ENCODE measurements at regions not wholly inside any gene's neighbourhood (a gene's known extent, or its start where the extent isn't known, plus 50 kb on each side); places are given as distances from the start of the nearest gene placed in this dataset.
"Not testable (repeated sequence)": the region's sequence is repeated elsewhere in the genome, so short reads cannot be mapped to it uniquely, and the experiment has no call there.

DNA sequence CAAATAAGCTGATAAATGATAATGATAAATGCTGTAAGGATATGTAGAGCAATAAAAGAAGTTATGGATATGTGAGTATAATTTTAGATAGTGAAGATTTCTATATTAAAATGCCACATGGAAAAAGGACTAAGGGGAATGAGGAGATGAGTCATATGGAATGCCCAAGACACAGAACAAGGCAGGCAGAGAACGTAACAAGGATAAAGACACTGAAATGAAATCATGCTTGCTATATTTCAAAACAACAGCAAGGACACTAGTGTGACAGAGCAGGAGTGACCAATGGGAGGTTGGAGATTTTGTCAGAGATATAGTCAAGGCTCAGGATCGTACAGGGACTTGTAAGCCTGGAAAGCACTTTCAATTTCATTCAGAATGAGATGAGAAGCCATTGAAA lies 621.5 kb upstream of the SEMA6D start:
- no peak for ATAC-seq (replicated peaks in 6 of 8)
- in situ Hi-C loops (cut with MboI; ENCODE audit: low pct_unique_long_range_greater_than_20kb in 2 of 9, low sequenced_read_pairs in 9 of 9, unreplicated experiment in 9 of 9), result no loop called here
- Histone ChIP-seq H3K4me3 (no peak overlapping the region), H3K4me1 (replicated peaks in 1 of 2) (no peaks in the 10 kb centered on the region), H3K27ac (no peak overlapping the region)
- 0 to 93% (median 67%) methylated on average over 1 to 2 of the region's 2 CpGs; no CpG with 5 or more reads in 1 of the 10 experiments for WGBS, 10 experiments

DNA sequence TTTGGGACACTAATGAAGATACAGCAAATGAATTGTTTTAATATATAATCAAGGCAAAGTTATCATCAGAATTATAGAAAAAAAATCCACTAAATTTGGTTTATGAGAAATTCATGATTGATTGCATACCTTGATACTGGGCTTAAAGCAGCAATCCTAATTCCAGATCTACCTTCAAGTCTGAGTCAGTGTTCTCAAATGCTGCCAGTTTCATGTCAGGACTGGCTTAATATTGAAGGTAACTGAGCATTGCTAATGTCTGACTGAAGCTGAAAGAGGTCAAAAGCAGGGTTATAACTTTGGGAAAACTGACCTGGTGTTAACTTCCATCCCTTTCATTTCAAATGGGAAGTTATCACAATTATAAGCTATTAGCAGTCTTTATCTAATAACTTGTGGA lies 618.8 kb upstream of the SEMA6D start:
- H3K4me1 ChIP-seq (replicated peaks in 1 of 2); in situ Hi-C loops (cut with MboI; ENCODE audit: low pct_unique_long_range_greater_than_20kb in 2 of 9, low sequenced_read_pairs in 9 of 9, unreplicated experiment in 9 of 9); H3K27ac ChIP-seq; ATAC-seq (replicated peaks in 6 of 8); H3K4me3 ChIP-seq: not testable (repeated sequence)

DNA sequence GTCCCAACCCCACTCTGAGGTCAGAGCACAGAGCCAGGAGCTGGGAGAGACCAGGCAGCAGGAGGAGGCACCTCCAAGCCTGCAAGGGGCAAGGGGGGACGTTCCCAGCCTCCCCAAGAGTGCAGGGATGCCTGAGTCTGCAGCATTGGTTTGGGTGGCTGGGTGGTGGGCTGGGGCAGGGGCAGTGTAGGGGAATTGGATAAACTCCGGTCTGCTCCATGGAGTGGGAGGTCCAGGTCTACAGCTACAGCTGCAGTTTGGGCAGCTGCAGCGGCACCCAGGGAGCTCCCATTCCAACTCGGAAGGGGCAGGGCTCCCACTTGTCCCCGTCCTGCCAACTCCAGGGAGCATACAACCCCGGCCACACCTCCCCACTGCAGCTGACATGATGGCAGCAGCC lies 617.5 kb upstream of the SEMA6D start:
- in situ Hi-C loops (cut with MboI; ENCODE audit: low pct_unique_long_range_greater_than_20kb in 2 of 9, low sequenced_read_pairs in 9 of 9, unreplicated experiment in 9 of 9); H3K4me3 ChIP-seq; H3K27ac ChIP-seq; ATAC-seq (replicated peaks in 6 of 8); H3K4me1 ChIP-seq (replicated peaks in 1 of 2): not testable (repeated sequence)
- WGBS, 10 experiments, result 100% methylated on average over 1 of the region's 6 CpGs; no CpG with 5 or more reads in 9 of the 10 experiments

DNA sequence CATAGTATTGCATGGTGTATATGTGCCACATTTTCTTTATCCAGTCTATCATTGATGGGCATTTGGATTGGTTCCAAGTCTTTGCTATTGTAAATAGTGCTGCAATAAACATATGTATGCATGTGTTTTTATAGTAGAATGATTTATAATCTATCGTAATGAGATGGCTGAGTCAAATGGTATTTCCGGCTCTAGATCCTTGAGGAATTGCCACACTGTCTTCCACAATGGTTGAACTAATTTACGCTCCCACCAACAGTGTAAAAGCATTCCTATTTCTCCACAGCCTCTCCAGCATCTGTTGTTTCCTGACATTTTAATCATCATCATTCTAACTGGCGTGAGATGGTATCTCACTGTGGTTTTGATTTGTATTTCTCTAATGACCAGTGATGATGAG lies 608.5 kb upstream of the SEMA6D start:
- H3K4me3 ChIP-seq; ATAC-seq (replicated peaks in 6 of 8); H3K4me1 ChIP-seq (replicated peaks in 1 of 2); H3K27ac ChIP-seq; in situ Hi-C loops (cut with MboI; ENCODE audit: low pct_unique_long_range_greater_than_20kb in 2 of 9, low sequenced_read_pairs in 9 of 9, unreplicated experiment in 9 of 9): not testable (repeated sequence)
- WGBS, 10 experiments, result 36 to 100% (median 61%) methylated on average over 1 to 4 of the region's 4 CpGs; no CpG with 5 or more reads in 5 of the 10 experiments

DNA sequence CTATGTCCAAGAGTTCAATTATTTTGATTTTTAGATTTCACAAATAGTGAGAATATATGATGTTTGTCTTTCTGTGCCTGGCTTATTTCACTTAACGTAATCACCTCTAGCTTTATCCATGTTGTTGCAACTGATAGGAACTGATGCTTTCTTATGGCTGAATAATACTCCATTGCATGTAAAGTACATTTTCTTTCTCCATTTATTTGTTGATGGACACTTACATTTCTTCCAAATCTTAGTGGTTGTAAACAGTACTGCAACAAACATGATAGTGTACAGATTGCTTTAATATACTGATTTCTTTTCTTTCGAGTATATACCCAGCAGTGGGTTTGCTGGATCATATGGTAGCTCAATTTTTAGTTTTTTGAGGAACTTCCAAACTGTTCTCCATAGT lies 600.6 kb upstream of the SEMA6D start:
- in situ Hi-C loops (cut with MboI; ENCODE audit: low pct_unique_long_range_greater_than_20kb in 2 of 9, low sequenced_read_pairs in 9 of 9, unreplicated experiment in 9 of 9), result no loop called here

DNA sequence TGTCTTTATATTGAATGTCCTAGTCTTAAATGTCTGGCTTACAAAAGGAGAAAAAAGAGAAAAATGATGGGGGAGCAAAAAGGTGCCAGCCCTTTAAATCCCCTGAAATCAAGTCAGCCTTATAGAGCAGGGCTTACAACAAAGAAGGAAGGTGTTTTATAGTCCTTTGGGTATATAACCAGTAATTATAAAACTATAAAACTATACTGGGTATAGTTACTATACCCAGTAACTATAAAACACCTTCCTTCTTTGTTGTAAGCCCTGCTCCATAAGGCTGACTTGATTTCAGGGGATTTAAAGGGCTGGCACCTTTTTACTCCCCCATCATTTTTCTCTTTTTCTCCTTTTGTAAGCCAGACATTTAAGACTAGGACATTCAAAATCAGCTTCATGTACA lies 598.0 kb upstream of the SEMA6D start:
- in situ Hi-C loops (cut with MboI; ENCODE audit: low pct_unique_long_range_greater_than_20kb in 2 of 9, low sequenced_read_pairs in 9 of 9, unreplicated experiment in 9 of 9), result no loop called here
- no peak overlapping the region for H3K4me3 ChIP-seq
- H3K27ac ChIP-seq, result no peak overlapping the region
- no peak for ATAC-seq (replicated peaks in 6 of 8)
- H3K4me1 ChIP-seq (replicated peaks in 1 of 2), result peaks cover 0 to 3% of the 10 kb centered on the region in 2 donors

More for the DNA sequence above, 600.6 kb upstream of the SEMA6D start:
- ATAC-seq (replicated peaks in 6 of 8), result no peak
- Histone ChIP-seq H3K4me3 (no peak overlapping the region), H3K4me1 (replicated peaks in 1 of 2) (peaks cover 0 to 3% of the 10 kb centered on the region in 2 donors), H3K27ac (no peak overlapping the region)
- 15 to 100% (median 94%) methylated on average over 1 to 2 of the region's 2 CpGs for WGBS, 10 experiments

DNA sequence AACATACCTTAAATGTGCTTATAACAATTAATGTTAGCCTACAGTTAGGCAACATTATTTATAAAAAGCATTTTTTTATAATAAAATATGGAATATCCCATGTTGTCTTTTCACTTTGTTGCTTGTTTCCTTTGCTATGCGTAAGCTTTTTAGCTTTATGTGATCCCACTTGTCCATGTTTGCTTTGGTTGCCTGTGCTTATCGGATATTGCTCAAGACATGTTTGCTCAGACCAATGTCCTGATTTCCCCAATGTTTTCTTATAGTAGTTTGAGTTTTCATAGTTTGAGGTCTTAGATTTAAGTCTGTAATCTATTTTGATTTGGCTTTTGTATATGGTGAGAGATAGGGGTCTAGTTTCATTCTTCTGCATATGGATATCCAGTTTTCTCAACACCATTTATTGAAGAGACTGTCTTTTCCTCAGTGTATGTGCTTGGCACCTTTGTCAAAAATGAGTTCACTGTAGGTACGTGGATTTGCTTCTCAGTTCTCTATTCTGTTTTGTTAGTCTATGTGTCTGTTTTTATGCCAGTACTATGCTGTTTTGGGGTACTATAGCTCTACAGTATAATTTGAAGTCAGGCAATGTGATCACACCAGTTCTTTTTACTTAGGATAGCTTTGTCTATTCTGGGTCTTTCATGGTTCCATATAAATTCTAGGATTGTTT lies 592.7 kb upstream of the SEMA6D start:
- Histone ChIP-seq H3K4me1 (replicated peaks in 1 of 2) (no peaks in the 10 kb centered on the region), H3K4me3 (no peak overlapping the region), H3K27ac (no peak overlapping the region)
- ATAC-seq (replicated peaks in 6 of 8), result no peak
- 0 to 100% (median 82%) methylated on average over 1 to 3 of the region's 3 CpGs for WGBS, 10 experiments
- in situ Hi-C loops (cut with MboI; ENCODE audit: low pct_unique_long_range_greater_than_20kb in 2 of 9, low sequenced_read_pairs in 9 of 9, unreplicated experiment in 9 of 9), result no loop called here

DNA sequence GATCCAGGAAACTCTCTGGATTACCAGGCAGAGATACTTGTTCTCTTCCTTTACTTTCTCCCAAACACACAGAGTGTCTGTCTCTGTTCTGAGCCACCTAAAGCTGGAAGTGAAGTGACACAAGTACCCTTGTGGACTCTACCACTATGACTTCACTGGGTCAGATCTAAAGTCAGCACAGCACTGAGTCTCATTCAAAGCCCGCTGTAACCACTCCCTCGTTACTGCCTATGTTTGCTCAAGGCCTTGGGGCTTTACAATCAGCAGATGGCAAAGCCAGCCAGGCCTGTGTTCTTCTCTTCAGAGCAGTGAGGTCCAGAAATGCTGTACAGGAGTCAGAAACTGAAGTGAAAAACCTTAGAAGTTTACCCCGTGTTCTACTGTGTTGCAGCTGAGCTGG lies 588.3 kb upstream of the SEMA6D start:
- peak in 2 of 8 experiments; percentile 20 to 34 for ATAC-seq (replicated peaks in 6 of 8)
- 20 to 90% (median 75%) methylated on average over 1 to 3 of the region's 3 CpGs; no CpG with 5 or more reads in 2 of the 10 experiments for WGBS, 10 experiments
- no peaks in the 10 kb centered on the region for H3K4me1 ChIP-seq (replicated peaks in 1 of 2)
- no peak overlapping the region for H3K4me3 ChIP-seq
- in situ Hi-C loops (cut with MboI; ENCODE audit: low pct_unique_long_range_greater_than_20kb in 2 of 9, low sequenced_read_pairs in 9 of 9, unreplicated experiment in 9 of 9), result no loop called here
- no peak overlapping the region for H3K27ac ChIP-seq

DNA sequence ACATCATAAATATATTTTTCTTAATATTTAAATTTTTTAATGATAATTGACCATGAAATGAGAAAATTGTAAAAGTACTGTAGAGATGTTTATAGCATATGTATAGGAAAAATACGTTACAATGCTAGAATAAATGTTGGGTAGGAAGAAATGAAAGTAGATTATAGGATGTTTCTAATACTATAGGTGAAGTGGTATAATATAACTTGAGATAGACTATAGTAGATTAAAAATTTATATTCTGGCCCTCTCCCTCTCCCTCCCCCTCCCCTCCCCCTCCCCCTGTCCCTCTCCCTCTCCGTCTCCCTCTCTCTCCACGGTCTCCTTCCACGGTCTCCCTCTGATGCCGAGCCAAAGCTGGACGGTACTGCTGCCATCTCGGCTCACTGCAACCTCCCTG lies 585.9 kb upstream of the SEMA6D start:
- ATAC-seq (replicated peaks in 6 of 8); H3K4me3 ChIP-seq; H3K27ac ChIP-seq; H3K4me1 ChIP-seq (replicated peaks in 1 of 2); in situ Hi-C loops (cut with MboI; ENCODE audit: low pct_unique_long_range_greater_than_20kb in 2 of 9, low sequenced_read_pairs in 9 of 9, unreplicated experiment in 9 of 9): not testable (repeated sequence)
- 14 to 100% (median 92%) methylated on average over 1 of the region's 7 CpGs; no CpG with 5 or more reads in 2 of the 10 experiments for WGBS, 10 experiments

DNA sequence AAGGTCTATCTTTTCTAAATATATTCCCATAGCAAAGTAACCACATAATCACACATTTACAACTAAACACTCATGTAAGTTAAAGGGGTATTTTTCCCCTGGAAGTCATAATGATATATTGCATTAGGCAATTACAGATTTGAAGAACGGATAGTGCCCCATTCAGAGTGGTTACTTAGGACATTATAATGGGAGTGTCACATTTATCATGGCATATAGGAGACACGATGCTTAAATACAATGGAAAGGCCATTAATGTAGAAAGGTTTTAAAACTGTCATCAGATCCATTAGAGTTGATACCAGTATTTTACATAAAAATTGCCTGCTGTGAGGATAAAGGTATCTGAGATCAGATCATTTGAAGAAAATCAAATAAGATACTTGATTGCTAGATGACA lies 582.0 kb upstream of the SEMA6D start:
- 0 to 50% (median 11%) methylated on average over 1 to 2 of the region's 2 CpGs; no CpG with 5 or more reads in 1 of the 10 experiments for WGBS, 10 experiments
- in situ Hi-C loops (cut with MboI; ENCODE audit: low pct_unique_long_range_greater_than_20kb in 2 of 9, low sequenced_read_pairs in 9 of 9, unreplicated experiment in 9 of 9), result no loop called here
- peak in 5 of 8 experiments; percentile 47 to 96 (median 69) for ATAC-seq (replicated peaks in 6 of 8)

DNA sequence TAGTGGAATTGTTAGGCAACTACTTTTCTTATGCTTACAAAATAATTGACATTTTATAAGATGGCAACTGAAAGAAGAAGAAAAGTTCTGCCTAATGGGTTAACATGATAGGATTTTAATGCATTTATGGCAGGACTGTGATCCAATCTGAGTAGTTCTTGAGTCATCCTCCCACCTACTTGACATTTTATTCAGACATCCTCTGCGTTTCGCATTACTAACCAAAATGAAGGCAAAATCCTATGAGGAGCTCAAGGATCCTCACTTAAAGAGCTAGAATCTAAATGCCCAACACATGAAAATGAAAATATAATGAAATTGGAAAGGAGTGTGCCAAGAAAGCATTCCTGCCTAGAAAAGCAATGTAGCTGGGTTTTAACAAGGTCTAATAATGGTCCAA lies 581.1 kb upstream of the SEMA6D start:
- in situ Hi-C loops (cut with MboI; ENCODE audit: low pct_unique_long_range_greater_than_20kb in 2 of 9, low sequenced_read_pairs in 9 of 9, unreplicated experiment in 9 of 9), result no loop called here
- no peak for ATAC-seq (replicated peaks in 6 of 8)
- Histone ChIP-seq H3K4me3 (no peak overlapping the region), H3K4me1 (replicated peaks in 1 of 2) (peaks cover 2 to 24% of the 10 kb centered on the region in 2 donors), H3K27ac (no peak overlapping the region)
- WGBS, 10 experiments, result 5 to 100% (median 67%) methylated on average over 1 to 2 of the region's 2 CpGs

More for the DNA sequence above, 582.0 kb upstream of the SEMA6D start:
- Histone ChIP-seq H3K27ac (no peak overlapping the region), H3K4me1 (replicated peaks in 1 of 2) (peaks cover 2 to 24% of the 10 kb centered on the region in 2 donors), H3K4me3 (no peak overlapping the region)

DNA sequence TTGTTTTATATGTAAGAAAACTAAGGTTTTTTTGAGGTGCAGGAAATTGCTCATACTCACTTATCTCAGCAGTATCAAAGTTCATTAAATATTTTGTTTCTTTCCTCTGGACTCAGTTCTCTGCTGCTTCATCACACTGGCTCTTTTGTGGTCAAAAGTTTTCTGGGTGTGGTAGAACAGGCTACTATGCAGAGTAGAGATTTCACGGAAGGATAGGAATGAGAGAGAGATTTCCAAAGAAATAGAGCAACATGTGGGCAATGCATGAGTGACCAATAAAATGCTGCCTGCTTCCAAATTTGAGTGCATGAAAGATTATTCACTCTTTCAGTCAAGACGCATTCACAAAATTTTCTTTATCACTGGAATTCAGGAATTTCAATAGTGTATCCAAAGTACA lies 577.3 kb upstream of the SEMA6D start:
- in situ Hi-C loops (cut with MboI; ENCODE audit: low pct_unique_long_range_greater_than_20kb in 2 of 9, low sequenced_read_pairs in 9 of 9, unreplicated experiment in 9 of 9), result no loop called here
- H3K27ac ChIP-seq, result no peak overlapping the region
- no peak overlapping the region for H3K4me3 ChIP-seq
- peak in 3 of 8 experiments; percentile 41 to 100 (median 88) for ATAC-seq (replicated peaks in 6 of 8)
- WGBS, 10 experiments, result 0 to 100% (median 50%) methylated on average over 1 to 2 of the region's 2 CpGs; no CpG with 5 or more reads in 1 of the 10 experiments
- H3K4me1 ChIP-seq (replicated peaks in 1 of 2), result peaks cover 2 to 19% of the 10 kb centered on the region in 2 donors

DNA sequence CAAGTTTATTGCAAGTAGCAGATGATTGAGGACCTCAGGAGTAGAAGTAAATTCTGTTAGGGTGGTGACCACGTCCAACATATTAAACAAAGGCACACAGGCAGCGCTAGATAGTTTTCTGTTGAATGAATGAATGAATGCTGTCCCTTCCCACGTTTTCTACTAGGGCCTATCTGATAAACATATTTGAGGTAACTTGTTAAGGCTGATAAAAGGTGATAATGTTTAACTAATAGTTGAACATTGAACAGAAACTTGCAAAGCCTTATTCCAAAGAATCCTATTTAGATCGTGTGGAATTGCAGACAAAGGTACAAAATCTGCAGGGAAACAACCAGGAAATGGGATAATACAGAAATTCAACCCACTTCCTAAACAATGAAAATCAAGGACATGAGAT lies 559.5 kb upstream of the SEMA6D start:
- WGBS, 10 experiments, result 10 to 96% (median 72%) methylated on average over 2 to 4 of the region's 4 CpGs
- Histone ChIP-seq H3K4me3 (no peak overlapping the region), H3K4me1 (replicated peaks in 1 of 2) (peaks cover 23 to 27% of the 10 kb centered on the region in 2 donors), H3K27ac (no peak overlapping the region)
- ATAC-seq (replicated peaks in 6 of 8), result no peak
- in situ Hi-C loops (cut with MboI; ENCODE audit: low pct_unique_long_range_greater_than_20kb in 2 of 9, low sequenced_read_pairs in 9 of 9, unreplicated experiment in 9 of 9), result no loop called here

DNA sequence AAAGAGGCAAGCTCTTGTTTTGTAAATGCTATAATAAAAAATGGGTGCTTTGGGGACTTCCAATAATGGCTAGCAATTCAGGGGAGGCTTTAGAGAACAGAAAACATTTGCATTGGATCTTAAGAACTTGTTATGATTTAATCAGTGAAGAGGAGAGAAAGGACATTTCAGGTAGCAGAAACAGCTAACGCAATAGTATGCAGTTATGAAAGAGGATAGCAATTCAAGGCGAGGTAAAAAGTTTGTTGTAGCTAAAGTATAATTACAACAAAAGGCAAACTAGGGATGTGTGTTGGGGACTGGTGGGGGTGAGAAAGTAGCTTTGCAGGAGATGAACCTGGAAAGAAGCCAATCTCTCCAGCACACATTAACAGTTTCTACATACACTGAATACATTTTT lies 558.7 kb upstream of the SEMA6D start:
- Histone ChIP-seq H3K27ac (peak overlapping the region in 1 of 2 donors; percentile 28), H3K4me3 (no peak overlapping the region), H3K4me1 (replicated peaks in 1 of 2) (peaks cover 23 to 27% of the 10 kb centered on the region in 2 donors)
- ATAC-seq (replicated peaks in 6 of 8), result peak in 2 of 8 experiments; percentile 39 to 55
- WGBS, 10 experiments, result 14 to 100% (median 43%) methylated on average over 1 to 2 of the region's 2 CpGs; no CpG with 5 or more reads in 1 of the 10 experiments
- in situ Hi-C loops (cut with MboI; ENCODE audit: low pct_unique_long_range_greater_than_20kb in 2 of 9, low sequenced_read_pairs in 9 of 9, unreplicated experiment in 9 of 9), result no loop called here

All from motor neuron (in vitro differentiated cells).